WTC11 (cell line): ENCODE measurements at regions not wholly inside any gene's neighbourhood (a gene's known extent, or its start where the extent isn't known, plus 50 kb on each side); places are given as distances from the start of the nearest gene placed in this dataset.
A peak's percentile ranks its signal among the peaks of the same experiment; 100 is the strongest.

Experiments used
- ATAC-seq: fragments of 200-7000 bp; cut with Tn5 transposase; 2 replicates; pipeline ENCODE4 v1.10.0; 2021; ENCODE audit warnings: mild to moderate bottlenecking, moderate library complexity
- CTCF ChIA-PET: fragments of 300-600 bp; sonication (Branson Sonifier 250); formaldehyde crosslinking; loops from one replicate; lab custom pipeline; 2021; ENCODE audit warnings: antibody characterized with exemption; lab: Charles Lee
- POLR2A ChIA-PET: fragments of 350-600 bp; sonication (Branson Sonifier 250); formaldehyde crosslinking; loops from one replicate; lab custom pipeline; 2021; ENCODE audit warnings: antibody characterized with exemption; lab: Charles Lee
- DNase-seq: peaks from one replicate; pipeline ENCODE4 v3.0.0; 2021; ENCODE audit warnings: low spot score
- H3K27ac Mint-ChIP-seq: 2 replicates; pipeline ENCODE4 v1.8.0; 2021; ENCODE audit warnings: mixed read lengths
- H3K27me3 Mint-ChIP-seq: 2 replicates; pipeline ENCODE4 v1.8.0; 2021; ENCODE audit warnings: low read depth, mild to moderate bottlenecking, moderate library complexity, mixed read lengths
- H3K36me3 Mint-ChIP-seq: 2 replicates; pipeline ENCODE4 v1.8.0; 2021; ENCODE audit warnings: mixed read lengths
- H3K4me1 Mint-ChIP-seq: 2 replicates; pipeline ENCODE4 v1.8.0; 2022; ENCODE audit warnings: mixed read lengths
- H3K4me3 Mint-ChIP-seq: 2 replicates; pipeline ENCODE4 v1.8.0; 2021; ENCODE audit warnings: mild to moderate bottlenecking, moderate library complexity, mixed read lengths
- H3K9me3 Mint-ChIP-seq: 2 replicates; pipeline ENCODE4 v1.8.0; 2021; ENCODE audit warnings: mixed read lengths
- ATF1 ChIP-seq: sonication (generic); formaldehyde crosslinking; IDR thresholded peaks from 2 replicates; pipeline ENCODE4 v1.8.1; 2023; ENCODE audit warnings: mild to moderate bottlenecking, moderate library complexity, missing genetic modification reagents
- CBFB ChIP-seq: sonication (generic); formaldehyde crosslinking; IDR thresholded peaks from 2 replicates; pipeline ENCODE4 v1.8.1; 2022; ENCODE audit warnings: mild to moderate bottlenecking, low read depth, missing genetic modification reagents
- CREM ChIP-seq: sonication (generic); formaldehyde crosslinking; IDR thresholded peaks from 2 replicates; pipeline ENCODE4 v1.8.1; 2022; ENCODE audit warnings: mild to moderate bottlenecking, missing genetic modification reagents, moderate library complexity
- FOXJ3 ChIP-seq: sonication (generic); formaldehyde crosslinking; IDR thresholded peaks from 2 replicates; pipeline ENCODE4 v1.9.0; 2021; ENCODE audit warnings: missing genetic modification reagents, mild to moderate bottlenecking, borderline replicate concordance
- FOXK1 ChIP-seq: sonication (generic); formaldehyde crosslinking; IDR thresholded peaks from 2 replicates; pipeline ENCODE4 v1.8.0; 2022; ENCODE audit warnings: mild to moderate bottlenecking, moderate library complexity, missing genetic modification reagents
- HMGA2 ChIP-seq: fragments of 250-450 bp; sonication (Bioruptor Pico); IDR thresholded peaks from 2 replicates; pipeline ENCODE4 v1.4.0; 2021; ENCODE audit warnings: mild to moderate bottlenecking, moderate library complexity
- JUN ChIP-seq: sonication (generic); formaldehyde crosslinking; IDR thresholded peaks from 2 replicates; pipeline ENCODE4 v1.8.0; 2023; ENCODE audit warnings: mild to moderate bottlenecking, missing genetic modification reagents
- KAT7 ChIP-seq: sonication (generic); formaldehyde crosslinking; IDR thresholded peaks from 2 replicates; pipeline ENCODE4 v1.8.1; 2023; ENCODE audit warnings: missing genetic modification reagents, mild to moderate bottlenecking, borderline replicate concordance
- MYBL2 ChIP-seq: sonication (generic); formaldehyde crosslinking; IDR thresholded peaks from 2 replicates; pipeline ENCODE4 v1.8.1; 2023; ENCODE audit warnings: mild to moderate bottlenecking, moderate library complexity, missing genetic modification reagents
- NFE2L1 ChIP-seq: sonication (generic); formaldehyde crosslinking; IDR thresholded peaks from 2 replicates; pipeline ENCODE4 v1.8.1; 2023; ENCODE audit warnings: missing genetic modification reagents
- OVOL2 ChIP-seq: fragments of 250-450 bp; sonication (Bioruptor Pico); IDR thresholded peaks from 2 replicates; pipeline ENCODE4 v1.9.0; 2021; ENCODE audit warnings: mild to moderate bottlenecking, borderline replicate concordance
- PRRX2 ChIP-seq: fragments of 250-450 bp; sonication (Bioruptor Pico); IDR thresholded peaks from 2 replicates; pipeline ENCODE4 v1.8.0; 2021; ENCODE audit warnings: mild to moderate bottlenecking
- RORB ChIP-seq: fragments of 250-450 bp; sonication (Bioruptor Pico); IDR thresholded peaks from 2 replicates; pipeline ENCODE4 v1.9.0; 2021; ENCODE audit warnings: mild to moderate bottlenecking
- SOX15 ChIP-seq: fragments of 250-450 bp; sonication (Bioruptor Pico); IDR thresholded peaks from 2 replicates; pipeline ENCODE4 v1.9.0; 2021; ENCODE audit warnings: mild to moderate bottlenecking
- SP1 ChIP-seq: sonication (generic); formaldehyde crosslinking; conservative IDR thresholded peaks from 2 replicates; pipeline ENCODE4 v1.8.1; 2022; ENCODE audit warnings: missing genetic modification reagents
- TCF7 ChIP-seq: sonication (generic); formaldehyde crosslinking; IDR thresholded peaks from 2 replicates; pipeline ENCODE4 v1.8.0; 2022; ENCODE audit warnings: mild to moderate bottlenecking, low read depth, missing genetic modification reagents, moderate library complexity
- TEAD1 ChIP-seq: sonication (generic); formaldehyde crosslinking; IDR thresholded peaks from 2 replicates; pipeline ENCODE4 v1.8.0; 2022; ENCODE audit warnings: mild to moderate bottlenecking, missing genetic modification reagents
- ZNF121 ChIP-seq: sonication (generic); formaldehyde crosslinking; IDR thresholded peaks from 2 replicates; pipeline ENCODE4 v1.8.0; 2023; ENCODE audit warnings: missing genetic modification reagents
- ZNF219 ChIP-seq: sonication (generic); formaldehyde crosslinking; IDR thresholded peaks from 2 replicates; pipeline ENCODE4 v1.8.0; 2023; ENCODE audit warnings: missing genetic modification reagents, mild to moderate bottlenecking, borderline replicate concordance
- ZNF317 ChIP-seq: sonication (generic); formaldehyde crosslinking; IDR thresholded peaks from 2 replicates; pipeline ENCODE4 v1.8.1; 2023; ENCODE audit warnings: low read depth, mild to moderate bottlenecking, moderate library complexity, missing genetic modification reagents, borderline replicate concordance
- ZNF396 ChIP-seq: fragments of 250-450 bp; sonication (Bioruptor Pico); IDR thresholded peaks from 2 replicates; pipeline ENCODE4 v1.8.0; 2021; ENCODE audit warnings: mild to moderate bottlenecking, moderate library complexity, borderline replicate concordance
- TF ChIP-seq, protein P1 (sequence below): sonication (generic); formaldehyde crosslinking; IDR thresholded peaks from 2 replicates; pipeline ENCODE4 v1.8.1; 2023; ENCODE audit warnings: mild to moderate bottlenecking, missing genetic modification reagents
- TF ChIP-seq, protein P2 (sequence below): sonication (generic); formaldehyde crosslinking; IDR thresholded peaks from 2 replicates; pipeline ENCODE4 v1.8.1; 2023; ENCODE audit warnings: mild to moderate bottlenecking, missing genetic modification reagents, borderline replicate concordance
- TF ChIP-seq, protein P3 (sequence below): sonication (generic); formaldehyde crosslinking; IDR thresholded peaks from 2 replicates; pipeline ENCODE4 v1.8.1; 2022; ENCODE audit warnings: missing genetic modification reagents, borderline replicate concordance
- TF ChIP-seq, protein P4 (sequence below): sonication (generic); formaldehyde crosslinking; IDR thresholded peaks from 2 replicates; pipeline ENCODE4 v1.8.1; 2022; ENCODE audit warnings: low read depth, missing genetic modification reagents, borderline replicate concordance

DNA sequence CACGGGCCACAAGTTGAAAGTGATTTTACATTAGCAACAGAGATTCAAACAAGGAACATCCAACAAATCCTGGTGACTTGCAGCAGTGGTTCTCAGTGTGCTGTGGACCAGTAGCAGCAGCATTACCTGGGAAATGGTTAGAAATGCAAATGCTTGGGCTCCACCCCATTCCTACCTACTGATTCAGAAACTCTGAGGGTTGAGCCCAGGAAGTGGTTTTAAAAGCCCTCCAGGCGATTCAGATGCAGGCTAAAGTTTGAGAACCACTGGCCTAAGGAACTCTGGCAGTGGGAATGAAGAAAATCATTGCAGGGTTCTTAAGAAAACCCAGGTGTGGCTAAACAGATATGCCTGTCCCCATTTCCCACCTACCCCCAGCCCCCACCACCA is 398.8 kb downstream of the ENC1 start:
- ATAC-seq: peak; percentile 90

DNA sequence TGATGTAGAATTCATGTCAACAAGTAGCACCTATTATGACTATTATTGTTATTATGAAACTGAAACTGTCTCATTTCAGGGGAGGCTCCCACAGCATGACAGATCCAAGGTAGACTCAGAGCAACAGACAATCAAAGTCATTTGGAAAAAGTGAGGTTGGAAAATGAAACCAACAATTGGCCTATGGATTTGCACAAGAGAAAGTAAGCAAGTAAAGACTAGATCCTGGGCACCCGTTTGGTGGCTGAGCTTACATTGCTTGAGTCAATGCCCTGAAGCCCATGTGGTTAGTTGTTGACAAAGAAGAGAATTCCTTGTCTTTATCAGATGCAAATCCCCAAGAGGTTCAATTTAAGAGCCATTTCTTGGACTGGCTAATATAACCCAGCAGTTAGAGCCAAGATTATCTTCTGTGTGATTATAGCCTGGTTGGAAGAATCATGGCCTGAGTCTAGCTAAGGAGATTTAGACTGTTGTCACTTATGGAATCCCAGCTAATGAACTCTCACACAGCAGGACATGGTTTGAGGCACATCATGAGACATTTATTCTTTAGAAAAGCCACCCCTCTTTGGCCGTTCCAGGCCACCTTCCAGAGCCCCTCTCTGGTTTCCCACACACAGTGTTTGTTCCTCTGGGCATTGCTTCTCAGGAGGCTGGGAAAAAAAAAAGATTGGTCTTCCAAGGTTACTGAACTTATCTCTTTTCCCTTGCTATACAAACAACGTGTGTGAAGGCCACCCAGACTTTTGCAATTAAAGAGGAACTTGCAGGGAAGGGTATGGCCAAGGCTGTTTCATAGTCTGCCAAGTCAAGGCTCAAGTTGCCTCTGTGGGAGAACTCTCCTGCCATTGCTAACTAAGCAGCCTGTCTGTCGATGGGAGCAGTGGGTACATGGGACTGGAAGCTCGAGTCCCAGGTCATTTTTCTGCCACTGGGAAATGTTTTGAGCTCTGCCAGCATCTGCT is 399.5 kb downstream of the ENC1 start:
- peaks cover 16% of the 10 kb centered on the region for H3K4me1 Mint-ChIP-seq
- peak; percentile 16; the same call in 1 of the 2 replicates for ATAC-seq
- no peak for TF ChIP-seq MYBL2 (CRISPR knock-in tag)
- TF ChIP-seq PRRX2 (CRISPR knock-in tag): no peak
- TF ChIP-seq NFE2L1: no peak
- no peak for TF ChIP-seq ZNF219 (CRISPR knock-in tag)
- no peak for TF ChIP-seq ZNF121
- TF ChIP-seq JUN (CRISPR knock-in tag): no peak
- no peak for TF ChIP-seq ZNF317
- TF ChIP-seq, protein P1, sequence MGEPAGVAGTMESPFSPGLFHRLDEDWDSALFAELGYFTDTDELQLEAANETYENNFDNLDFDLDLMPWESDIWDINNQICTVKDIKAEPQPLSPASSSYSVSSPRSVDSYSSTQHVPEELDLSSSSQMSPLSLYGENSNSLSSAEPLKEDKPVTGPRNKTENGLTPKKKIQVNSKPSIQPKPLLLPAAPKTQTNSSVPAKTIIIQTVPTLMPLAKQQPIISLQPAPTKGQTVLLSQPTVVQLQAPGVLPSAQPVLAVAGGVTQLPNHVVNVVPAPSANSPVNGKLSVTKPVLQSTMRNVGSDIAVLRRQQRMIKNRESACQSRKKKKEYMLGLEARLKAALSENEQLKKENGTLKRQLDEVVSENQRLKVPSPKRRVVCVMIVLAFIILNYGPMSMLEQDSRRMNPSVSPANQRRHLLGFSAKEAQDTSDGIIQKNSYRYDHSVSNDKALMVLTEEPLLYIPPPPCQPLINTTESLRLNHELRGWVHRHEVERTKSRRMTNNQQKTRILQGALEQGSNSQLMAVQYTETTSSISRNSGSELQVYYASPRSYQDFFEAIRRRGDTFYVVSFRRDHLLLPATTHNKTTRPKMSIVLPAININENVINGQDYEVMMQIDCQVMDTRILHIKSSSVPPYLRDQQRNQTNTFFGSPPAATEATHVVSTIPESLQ: no peak
- no peak for TF ChIP-seq CBFB
- no peak for TF ChIP-seq ATF1 (CRISPR knock-in tag)
- TF ChIP-seq, protein P2, sequence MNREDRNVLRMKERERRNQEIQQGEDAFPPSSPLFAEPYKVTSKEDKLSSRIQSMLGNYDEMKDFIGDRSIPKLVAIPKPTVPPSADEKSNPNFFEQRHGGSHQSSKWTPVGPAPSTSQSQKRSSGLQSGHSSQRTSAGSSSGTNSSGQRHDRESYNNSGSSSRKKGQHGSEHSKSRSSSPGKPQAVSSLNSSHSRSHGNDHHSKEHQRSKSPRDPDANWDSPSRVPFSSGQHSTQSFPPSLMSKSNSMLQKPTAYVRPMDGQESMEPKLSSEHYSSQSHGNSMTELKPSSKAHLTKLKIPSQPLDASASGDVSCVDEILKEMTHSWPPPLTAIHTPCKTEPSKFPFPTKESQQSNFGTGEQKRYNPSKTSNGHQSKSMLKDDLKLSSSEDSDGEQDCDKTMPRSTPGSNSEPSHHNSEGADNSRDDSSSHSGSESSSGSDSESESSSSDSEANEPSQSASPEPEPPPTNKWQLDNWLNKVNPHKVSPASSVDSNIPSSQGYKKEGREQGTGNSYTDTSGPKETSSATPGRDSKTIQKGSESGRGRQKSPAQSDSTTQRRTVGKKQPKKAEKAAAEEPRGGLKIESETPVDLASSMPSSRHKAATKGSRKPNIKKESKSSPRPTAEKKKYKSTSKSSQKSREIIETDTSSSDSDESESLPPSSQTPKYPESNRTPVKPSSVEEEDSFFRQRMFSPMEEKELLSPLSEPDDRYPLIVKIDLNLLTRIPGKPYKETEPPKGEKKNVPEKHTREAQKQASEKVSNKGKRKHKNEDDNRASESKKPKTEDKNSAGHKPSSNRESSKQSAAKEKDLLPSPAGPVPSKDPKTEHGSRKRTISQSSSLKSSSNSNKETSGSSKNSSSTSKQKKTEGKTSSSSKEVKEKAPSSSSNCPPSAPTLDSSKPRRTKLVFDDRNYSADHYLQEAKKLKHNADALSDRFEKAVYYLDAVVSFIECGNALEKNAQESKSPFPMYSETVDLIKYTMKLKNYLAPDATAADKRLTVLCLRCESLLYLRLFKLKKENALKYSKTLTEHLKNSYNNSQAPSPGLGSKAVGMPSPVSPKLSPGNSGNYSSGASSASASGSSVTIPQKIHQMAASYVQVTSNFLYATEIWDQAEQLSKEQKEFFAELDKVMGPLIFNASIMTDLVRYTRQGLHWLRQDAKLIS (CRISPR knock-in tag): no peak
- no peak for TF ChIP-seq ZNF396 (CRISPR knock-in tag)
- TF ChIP-seq FOXK1: no peak
- TF ChIP-seq HMGA2 (CRISPR knock-in tag): no peak
- no peak for TF ChIP-seq TEAD1 (CRISPR knock-in tag)
- TF ChIP-seq, protein P3, sequence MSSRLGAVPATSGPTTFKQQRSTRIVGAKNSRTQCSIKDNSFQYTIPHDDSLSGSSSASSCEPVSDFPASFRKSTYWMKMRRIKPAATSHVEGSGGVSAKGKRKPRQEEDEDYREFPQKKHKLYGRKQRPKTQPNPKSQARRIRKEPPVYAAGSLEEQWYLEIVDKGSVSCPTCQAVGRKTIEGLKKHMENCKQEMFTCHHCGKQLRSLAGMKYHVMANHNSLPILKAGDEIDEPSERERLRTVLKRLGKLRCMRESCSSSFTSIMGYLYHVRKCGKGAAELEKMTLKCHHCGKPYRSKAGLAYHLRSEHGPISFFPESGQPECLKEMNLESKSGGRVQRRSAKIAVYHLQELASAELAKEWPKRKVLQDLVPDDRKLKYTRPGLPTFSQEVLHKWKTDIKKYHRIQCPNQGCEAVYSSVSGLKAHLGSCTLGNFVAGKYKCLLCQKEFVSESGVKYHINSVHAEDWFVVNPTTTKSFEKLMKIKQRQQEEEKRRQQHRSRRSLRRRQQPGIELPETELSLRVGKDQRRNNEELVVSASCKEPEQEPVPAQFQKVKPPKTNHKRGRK (CRISPR knock-in tag): no peak
- TF ChIP-seq SP1 (CRISPR knock-in tag): no peak
- no peak for TF ChIP-seq FOXJ3 (CRISPR knock-in tag)
- no peaks in the 10 kb centered on the region; the same call in 1 of the 2 replicates for H3K27me3 Mint-ChIP-seq
- H3K9me3 Mint-ChIP-seq: no peaks in the 10 kb centered on the region
- POLR2A ChIA-PET: no interaction called here
- no peak overlapping the region for H3K4me3 Mint-ChIP-seq
- CTCF ChIA-PET: no interaction called here
- no peak overlapping the region for H3K27ac Mint-ChIP-seq
- no peak for DNase-seq
- no peaks in the 10 kb centered on the region for H3K36me3 Mint-ChIP-seq

More for the DNA sequence above, 398.8 kb downstream of the ENC1 start:
- POLR2A ChIA-PET: no interaction called here
- DNase-seq: no peak
- TF ChIP-seq TCF7 (CRISPR knock-in tag) (no peak), ZNF121 (no peak), NFE2L1 (no peak), CREM (no peak), SOX15 (CRISPR knock-in tag) (no peak), OVOL2 (CRISPR knock-in tag) (no peak), FOXK1 (no peak), KAT7 (CRISPR knock-in tag) (no peak), RORB (CRISPR knock-in tag) (no peak)
- TF ChIP-seq, protein P1: no peak
- TF ChIP-seq, protein P4, sequence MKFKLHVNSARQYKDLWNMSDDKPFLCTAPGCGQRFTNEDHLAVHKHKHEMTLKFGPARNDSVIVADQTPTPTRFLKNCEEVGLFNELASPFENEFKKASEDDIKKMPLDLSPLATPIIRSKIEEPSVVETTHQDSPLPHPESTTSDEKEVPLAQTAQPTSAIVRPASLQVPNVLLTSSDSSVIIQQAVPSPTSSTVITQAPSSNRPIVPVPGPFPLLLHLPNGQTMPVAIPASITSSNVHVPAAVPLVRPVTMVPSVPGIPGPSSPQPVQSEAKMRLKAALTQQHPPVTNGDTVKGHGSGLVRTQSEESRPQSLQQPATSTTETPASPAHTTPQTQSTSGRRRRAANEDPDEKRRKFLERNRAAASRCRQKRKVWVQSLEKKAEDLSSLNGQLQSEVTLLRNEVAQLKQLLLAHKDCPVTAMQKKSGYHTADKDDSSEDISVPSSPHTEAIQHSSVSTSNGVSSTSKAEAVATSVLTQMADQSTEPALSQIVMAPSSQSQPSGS: no peak
- TF ChIP-seq, all 79 proteins: peak for 0
- CTCF ChIA-PET: no interaction called here
- no peak overlapping the region for H3K27ac Mint-ChIP-seq
- peaks cover 16% of the 10 kb centered on the region for H3K4me1 Mint-ChIP-seq
- no peaks in the 10 kb centered on the region for H3K36me3 Mint-ChIP-seq
- H3K9me3 Mint-ChIP-seq: no peaks in the 10 kb centered on the region
- H3K4me3 Mint-ChIP-seq: no peak overlapping the region
- no peaks in the 10 kb centered on the region; the same call in 1 of the 2 replicates for H3K27me3 Mint-ChIP-seq
